Epithelial cell of esophagus (primary cell): ENCODE measurements at regions not wholly inside any gene's neighbourhood (a gene's known extent, or its start where the extent isn't known, plus 50 kb on each side); places are given as distances from the start of the nearest gene placed in this dataset.
A peak's percentile ranks its signal among the peaks of the same experiment; 100 is the strongest.

ENCODE experiments used
- DNase-seq: peaks from one replicate; pipeline ENCODE4 v3.0.0; 2010; ENCODE audit warnings: low read depth
- H3K4me3 ChIP-seq: 2 replicates; pipeline ENCODE4 v1.5.1; 2011; ENCODE audit warnings: mild to moderate bottlenecking, low read length, control low read depth
- CTCF ChIP-seq: IDR thresholded peaks from 2 replicates; pipeline ENCODE4 v1.5.1; 2011; ENCODE audit warnings: low read depth, mild to moderate bottlenecking, low read length, control low read depth, inconsistent platforms; ENCODE audit not compliant: insufficient read depth; ENCODE audit errors: missing control alignments

GRCh38 chr18:76137216-76137615 is 357.8 kb downstream of the ZNF516 start:
- DNase-seq = no peak
- no peak overlapping the region for H3K4me3 ChIP-seq
- no peak for TF ChIP-seq CTCF

GRCh38 chr18:76136701-76137100 is 358.3 kb downstream of the ZNF516 start:
- no peak overlapping the region for H3K4me3 ChIP-seq
- TF ChIP-seq CTCF = no peak
- DNase-seq = no peak

GRCh38 chr18:76134628-76135027 is 360.4 kb downstream of the ZNF516 start:
- no peak for DNase-seq
- no peak overlapping the region for H3K4me3 ChIP-seq
- no peak for TF ChIP-seq CTCF

DNA sequence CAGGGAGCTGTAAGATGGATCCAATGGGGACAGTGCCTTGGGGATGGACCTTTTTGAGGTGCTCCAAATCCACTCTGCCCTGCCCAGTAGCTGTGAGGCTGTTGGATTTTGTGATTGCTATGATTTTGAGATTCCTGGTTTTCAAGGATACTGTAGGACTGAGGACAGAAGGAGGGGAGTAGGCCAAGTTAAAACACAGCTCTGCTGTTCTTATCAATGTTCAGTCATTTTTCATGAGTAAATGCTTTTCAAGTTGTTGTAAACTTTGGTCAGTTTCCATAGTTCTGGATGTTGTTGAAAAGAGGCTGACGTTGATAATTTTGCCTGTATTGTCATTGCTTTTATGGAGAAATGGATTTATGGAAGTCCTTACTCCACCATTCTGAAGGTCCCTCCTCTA is 361.2 kb downstream of the ZNF516 start:
- TF ChIP-seq CTCF = no peak
- DNase-seq = no peak
- H3K4me3 ChIP-seq = no peak overlapping the region

DNA sequence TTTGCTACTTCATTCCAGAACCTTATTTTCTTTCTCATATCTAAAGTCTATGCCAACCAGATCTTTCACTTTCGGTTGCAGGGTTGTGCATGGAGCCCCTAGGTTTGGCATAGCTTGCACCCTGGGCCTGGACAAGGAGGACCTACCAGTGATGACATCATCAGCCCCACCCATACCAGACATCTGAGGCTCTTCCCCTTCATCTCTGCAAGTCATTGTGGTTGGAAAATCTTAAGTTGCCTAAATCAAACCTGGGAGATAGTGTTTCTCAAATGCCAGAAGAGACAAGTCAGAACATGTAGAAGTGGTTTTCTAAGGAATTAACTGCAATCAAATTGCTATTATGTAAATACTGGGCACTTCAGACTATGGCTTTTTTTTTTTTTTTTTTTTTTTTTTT is 363.3 kb downstream of the ZNF516 start:
- no peak overlapping the region for H3K4me3 ChIP-seq
- DNase-seq = peak; percentile 79
- no peak for TF ChIP-seq CTCF

DNA sequence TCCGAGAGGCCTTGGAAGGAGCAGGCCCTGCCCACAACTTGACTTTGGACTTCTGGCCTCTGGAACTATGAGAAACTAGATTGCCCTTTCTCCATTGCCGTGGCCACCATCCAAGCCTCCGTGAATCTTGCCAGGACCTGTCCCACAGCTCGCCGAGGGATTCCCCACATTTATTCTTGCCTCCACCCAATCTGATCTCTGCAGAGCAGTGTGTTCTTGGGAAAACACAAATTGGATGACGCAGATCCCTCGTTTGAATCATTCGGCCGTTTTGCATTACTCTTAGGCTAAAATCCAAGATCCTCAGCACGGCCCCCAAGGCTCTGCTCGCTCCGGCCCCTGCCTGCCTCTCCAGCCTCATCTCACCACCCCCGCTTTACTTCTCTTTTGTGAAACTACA is 364.2 kb downstream of the ZNF516 start:
- no peak overlapping the region for H3K4me3 ChIP-seq
- peak; percentile 3 for DNase-seq
- no peak for TF ChIP-seq CTCF

GRCh38 chr18:76126327-76126726 is 368.7 kb downstream of the ZNF516 start:
- TF ChIP-seq CTCF = no peak
- DNase-seq = no peak
- no peak overlapping the region for H3K4me3 ChIP-seq
